Endothelial cell of umbilical vein (primary cell): ENCODE measurements at regions not wholly inside any gene's neighbourhood (a gene's known extent, or its start where the extent isn't known, plus 50 kb on each side); places are given as distances from the start of the nearest gene placed in this dataset.

Source experiments
- EZH2 ChIP-seq: IDR thresholded peaks from 2 replicates; pipeline ENCODE4 v1.6.1; 2012; ENCODE audit warnings: borderline replicate concordance, low read depth, mild to moderate bottlenecking, moderate library complexity, low read length, inconsistent platforms; ENCODE audit not compliant: severe bottlenecking
- FOS ChIP-seq: IDR thresholded peaks from 2 replicates; pipeline ENCODE4 v1.6.1; 2011; ENCODE audit warnings: mild to moderate bottlenecking, low read length, moderate library complexity, borderline replicate concordance; ENCODE audit not compliant: insufficient read depth
- MYC ChIP-seq: IDR thresholded peaks from one replicate; pipeline ENCODE4 v1.6.1; 2011; ENCODE audit warnings: mild to moderate bottlenecking, low read depth, low read length
- POLR2A ChIP-seq: IDR thresholded peaks from 2 replicates; pipeline ENCODE4 v1.6.1; 2012; ENCODE audit warnings: low read depth, mild to moderate bottlenecking, control low read depth, low read length
- POLR2AphosphoS5 ChIP-seq: IDR thresholded peaks from 2 replicates; pipeline ENCODE4 v1.6.1; 2012; ENCODE audit warnings: low read depth, mild to moderate bottlenecking, control low read depth, low read length, moderate library complexity; ENCODE audit not compliant: insufficient read depth
- TF ChIP-seq, protein P1 (sequence below), 2 donors: IDR thresholded peaks; 1 replicate in 1 of 2; 2 replicates in 1 of 2; pipeline ENCODE4 v1.5.1; 2011; ENCODE audit warnings: low read length in 2 of 2, mild to moderate bottlenecking in 2 of 2, moderate library complexity in 2 of 2, control low read depth in 1 of 2, inconsistent platforms in 1 of 2, low read depth in 1 of 2; ENCODE audit not compliant: insufficient read depth in 1 of 2; ENCODE audit errors: extremely low read depth in 1 of 2
- TF ChIP-seq, protein P2 (sequence below): IDR thresholded peaks from 2 replicates; pipeline ENCODE4 v1.6.1; 2011; ENCODE audit not compliant: insufficient read depth, insufficient read length

DNA sequence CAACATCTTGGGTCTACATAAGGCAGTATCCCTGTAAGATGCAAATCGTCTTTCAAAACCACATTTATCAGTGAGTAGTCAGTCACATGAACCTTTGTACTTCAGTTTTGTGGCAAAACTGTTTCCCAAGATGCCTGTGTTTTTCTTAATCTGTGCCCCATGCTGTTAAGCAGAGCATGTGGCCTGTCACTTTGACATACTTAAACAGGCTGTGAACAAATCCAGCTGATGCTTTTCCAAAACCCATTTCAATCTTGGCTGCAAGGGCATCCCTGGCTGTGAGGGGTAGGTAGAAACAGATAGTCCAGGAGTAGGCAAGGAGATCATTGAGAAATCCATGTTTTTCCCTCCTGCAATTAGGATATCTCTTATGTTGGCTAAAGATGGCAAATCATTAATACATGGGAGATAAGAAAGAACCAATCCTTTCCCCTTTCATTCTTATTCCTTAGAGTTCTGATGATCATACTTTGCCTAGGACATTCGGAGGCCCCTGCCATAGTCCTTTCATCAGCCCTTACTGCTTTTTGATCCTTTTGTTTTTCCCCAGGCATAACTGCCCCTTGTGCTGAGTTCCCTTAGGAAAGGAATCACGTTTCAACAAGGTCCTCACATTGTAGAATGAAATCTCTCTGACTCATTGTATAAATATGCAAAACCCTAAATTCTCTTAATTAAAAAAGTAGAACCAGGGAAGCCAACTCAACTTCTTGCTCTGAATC is 121.1 kb upstream of the EEA1 start:
- TF ChIP-seq, protein P1, sequence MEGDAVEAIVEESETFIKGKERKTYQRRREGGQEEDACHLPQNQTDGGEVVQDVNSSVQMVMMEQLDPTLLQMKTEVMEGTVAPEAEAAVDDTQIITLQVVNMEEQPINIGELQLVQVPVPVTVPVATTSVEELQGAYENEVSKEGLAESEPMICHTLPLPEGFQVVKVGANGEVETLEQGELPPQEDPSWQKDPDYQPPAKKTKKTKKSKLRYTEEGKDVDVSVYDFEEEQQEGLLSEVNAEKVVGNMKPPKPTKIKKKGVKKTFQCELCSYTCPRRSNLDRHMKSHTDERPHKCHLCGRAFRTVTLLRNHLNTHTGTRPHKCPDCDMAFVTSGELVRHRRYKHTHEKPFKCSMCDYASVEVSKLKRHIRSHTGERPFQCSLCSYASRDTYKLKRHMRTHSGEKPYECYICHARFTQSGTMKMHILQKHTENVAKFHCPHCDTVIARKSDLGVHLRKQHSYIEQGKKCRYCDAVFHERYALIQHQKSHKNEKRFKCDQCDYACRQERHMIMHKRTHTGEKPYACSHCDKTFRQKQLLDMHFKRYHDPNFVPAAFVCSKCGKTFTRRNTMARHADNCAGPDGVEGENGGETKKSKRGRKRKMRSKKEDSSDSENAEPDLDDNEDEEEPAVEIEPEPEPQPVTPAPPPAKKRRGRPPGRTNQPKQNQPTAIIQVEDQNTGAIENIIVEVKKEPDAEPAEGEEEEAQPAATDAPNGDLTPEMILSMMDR (IDR thresholded peaks at IDR 0.05; ENCODE audit: extremely low read depth in 1 of 2, insufficient read depth in 1 of 2, low read depth in 1 of 2, low read length in 2 of 2): no peak
- TF ChIP-seq FOS: peak; percentile 58
- TF ChIP-seq, protein P2, sequence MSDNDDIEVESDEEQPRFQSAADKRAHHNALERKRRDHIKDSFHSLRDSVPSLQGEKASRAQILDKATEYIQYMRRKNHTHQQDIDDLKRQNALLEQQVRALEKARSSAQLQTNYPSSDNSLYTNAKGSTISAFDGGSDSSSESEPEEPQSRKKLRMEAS: no peak
- no peak for TF ChIP-seq POLR2A
- no peak for TF ChIP-seq EZH2
- no peak for TF ChIP-seq MYC
- no peak for TF ChIP-seq POLR2AphosphoS5
